ENCODE measurements at regions not wholly inside any gene's neighbourhood (a gene's known extent, or its start where the extent isn't known, plus 50 kb on each side); places are given as distances from the start of the nearest gene placed in this dataset.

DNA sequence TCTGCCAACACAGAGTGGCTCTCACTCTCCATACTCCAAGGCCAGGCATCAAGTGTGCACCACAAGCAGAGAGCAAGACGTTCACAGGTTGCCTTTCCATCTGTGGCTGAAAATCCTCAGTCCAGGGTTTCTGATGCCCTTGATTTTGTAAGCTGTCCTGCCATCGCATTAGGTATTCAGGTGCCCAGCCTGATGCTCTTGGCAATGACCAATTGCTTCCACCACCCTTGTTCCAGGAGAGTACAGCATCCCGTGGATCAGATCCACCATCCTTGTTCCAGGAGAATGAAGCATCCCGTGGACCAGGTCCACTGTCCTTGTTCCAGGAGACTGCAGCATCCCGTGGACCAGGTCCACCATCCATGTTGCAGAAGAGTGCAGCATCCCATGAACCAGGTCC is 133.4 kb upstream of the GPC1 start:
- TF ChIP-seq CTCF (IDR thresholded peaks at IDR 0.05) (no peak), MEF2A (IDR thresholded peaks at IDR 0.05; ENCODE audit: borderline replicate concordance, low read depth) (no peak), REST (IDR thresholded peaks at IDR 0.05; ENCODE audit: low read depth, low read length) (no peak), FOSL2 (IDR thresholded peaks at IDR 0.05; ENCODE audit: borderline replicate concordance, low read depth) (no peak), SIN3A (IDR thresholded peaks at IDR 0.05; ENCODE audit: borderline replicate concordance, low read depth, low read length) (no peak), TAF1 (IDR thresholded peaks at IDR 0.05; ENCODE audit: borderline replicate concordance, low read depth, low read length) (no peak), POLR2AphosphoS5 (IDR thresholded peaks at IDR 0.05; ENCODE audit: low read depth, low read length) (no peak), EP300 (IDR thresholded peaks at IDR 0.05; ENCODE audit: borderline replicate concordance in 1 of 2, low read depth in 1 of 2, low read length in 1 of 2) (no peak)
- TF ChIP-seq, protein P1, sequence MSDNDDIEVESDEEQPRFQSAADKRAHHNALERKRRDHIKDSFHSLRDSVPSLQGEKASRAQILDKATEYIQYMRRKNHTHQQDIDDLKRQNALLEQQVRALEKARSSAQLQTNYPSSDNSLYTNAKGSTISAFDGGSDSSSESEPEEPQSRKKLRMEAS (IDR thresholded peaks at IDR 0.05; ENCODE audit: low read depth) = no peak

Measured in SK-N-SH (cell line).